ENCODE measurements at regions not wholly inside any gene's neighbourhood (a gene's known extent, or its start where the extent isn't known, plus 50 kb on each side); places are given as distances from the start of the nearest gene placed in this dataset.

DNA sequence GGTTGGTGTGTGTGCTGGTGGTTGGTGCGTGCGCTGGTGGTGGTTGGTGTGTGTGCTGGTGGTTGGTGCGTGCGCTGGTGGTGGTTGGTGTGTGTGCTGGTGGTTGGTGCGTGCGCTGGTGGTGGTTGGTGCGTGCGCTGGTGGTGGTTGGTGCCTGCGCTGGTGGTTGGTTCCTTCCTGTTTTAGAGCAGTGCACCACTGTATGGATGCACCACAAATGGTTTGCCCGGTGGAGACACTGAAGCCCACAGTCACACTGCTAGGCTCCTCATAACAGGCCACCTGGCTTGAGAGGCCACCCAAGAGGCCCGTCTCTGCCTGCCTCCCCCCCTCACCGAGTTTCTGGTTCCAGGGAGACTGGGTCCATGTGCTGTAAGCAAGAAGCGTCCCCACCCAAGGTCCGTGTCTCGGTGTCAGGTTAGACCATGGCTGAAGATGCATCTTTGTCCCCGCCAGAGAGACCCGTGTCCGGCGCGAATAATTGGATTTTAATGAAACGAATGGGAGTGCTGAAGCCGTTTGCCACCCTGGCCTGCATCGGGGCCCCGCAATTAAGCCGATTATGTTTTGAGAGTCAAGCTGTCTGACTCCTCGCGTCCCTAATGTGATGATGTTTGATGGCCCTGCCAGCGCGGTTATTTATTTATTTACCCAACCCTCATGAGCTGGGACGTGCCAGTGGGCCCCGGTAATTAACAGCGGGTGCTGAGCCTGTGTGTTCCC is 161.3 kb upstream of the GSE1 start:
- peak; percentile 85 for DNase-seq

DNA sequence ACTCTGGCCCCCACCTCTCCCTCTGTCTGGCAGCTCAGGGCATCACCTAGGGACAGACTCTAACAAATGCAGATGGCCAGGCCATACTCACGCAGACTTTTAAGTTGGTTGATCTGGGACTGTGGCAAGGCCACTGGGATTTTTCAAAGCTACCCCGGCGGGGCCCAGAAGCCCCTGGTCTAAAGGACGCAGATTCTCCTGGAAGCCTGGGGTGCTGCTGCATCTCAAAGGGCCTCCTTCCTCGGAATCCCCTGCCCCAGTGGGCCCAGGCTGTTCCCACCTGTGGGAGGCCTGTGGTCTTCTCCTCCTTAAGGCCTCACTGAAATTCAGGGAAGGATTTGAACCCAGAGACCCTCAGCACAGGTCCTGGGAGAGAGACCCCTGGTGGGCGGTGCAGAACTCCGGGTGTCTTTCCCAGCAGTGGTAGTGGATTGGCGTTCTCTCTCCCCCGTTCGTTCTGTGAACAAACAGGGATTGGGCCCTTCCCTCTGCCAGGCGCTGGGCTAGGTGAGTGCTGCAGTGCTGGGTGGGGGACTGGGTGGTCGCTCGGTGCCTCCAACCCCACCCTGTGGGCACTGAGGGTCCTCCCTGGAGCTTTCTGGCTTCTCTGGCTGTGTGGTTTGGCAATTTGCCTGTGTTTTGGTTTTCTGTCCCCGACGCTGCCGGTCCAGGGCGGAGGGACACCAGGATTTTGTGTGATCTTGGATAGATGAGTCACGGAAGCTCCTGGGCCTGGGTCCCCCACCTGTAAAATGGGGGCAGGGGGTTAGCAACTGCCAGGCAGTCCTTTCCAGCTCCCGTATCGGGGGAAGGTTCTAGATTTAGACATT is 160.5 kb upstream of the GSE1 start:
- DNase-seq = no peak

DNA sequence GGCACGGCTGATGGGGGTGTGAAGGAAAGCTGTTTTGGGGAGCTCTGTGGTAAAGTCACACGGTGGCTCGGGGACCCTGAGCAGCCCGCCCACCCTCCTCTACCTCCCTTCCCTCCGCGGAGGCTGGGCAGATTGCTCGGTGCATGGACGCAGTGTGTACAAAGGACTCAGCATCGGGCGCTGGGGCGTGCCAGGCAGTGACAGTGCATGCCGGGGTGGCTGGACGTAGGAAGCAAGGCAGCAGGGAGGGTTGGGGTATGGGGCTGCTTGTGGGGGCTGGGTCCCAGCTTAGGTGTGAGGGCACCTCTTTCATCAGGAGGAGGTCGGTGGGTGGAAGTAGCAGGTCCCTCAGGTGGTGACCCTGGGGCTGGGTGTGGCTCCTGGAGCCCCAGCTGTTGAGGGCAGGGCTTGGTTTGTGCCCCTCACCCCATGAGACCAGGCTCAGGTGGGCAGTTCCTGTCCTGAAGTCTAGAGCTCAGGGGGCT is 159.9 kb upstream of the GSE1 start:
- DNase-seq = no peak

DNA sequence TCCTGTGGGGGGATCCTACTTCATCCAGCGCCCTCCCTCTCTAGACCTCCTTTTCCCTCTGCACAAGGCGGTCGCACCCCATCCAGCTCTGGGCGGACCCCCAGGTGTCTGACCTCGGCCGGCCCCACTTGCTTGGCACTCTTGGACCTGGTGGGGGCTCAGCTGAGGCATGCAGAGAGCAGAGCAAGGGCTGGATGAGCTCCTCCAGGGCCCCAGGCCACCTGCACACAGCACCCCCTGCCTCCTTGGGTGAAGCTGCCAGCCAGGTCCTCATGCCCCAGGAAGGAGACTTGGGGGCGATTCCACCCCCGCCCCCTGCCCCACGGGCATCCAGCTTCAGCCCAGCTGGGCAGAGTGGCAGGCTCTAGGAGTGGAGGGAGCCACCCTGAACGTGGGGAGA is 159.4 kb upstream of the GSE1 start:
- DNase-seq = no peak

DNA sequence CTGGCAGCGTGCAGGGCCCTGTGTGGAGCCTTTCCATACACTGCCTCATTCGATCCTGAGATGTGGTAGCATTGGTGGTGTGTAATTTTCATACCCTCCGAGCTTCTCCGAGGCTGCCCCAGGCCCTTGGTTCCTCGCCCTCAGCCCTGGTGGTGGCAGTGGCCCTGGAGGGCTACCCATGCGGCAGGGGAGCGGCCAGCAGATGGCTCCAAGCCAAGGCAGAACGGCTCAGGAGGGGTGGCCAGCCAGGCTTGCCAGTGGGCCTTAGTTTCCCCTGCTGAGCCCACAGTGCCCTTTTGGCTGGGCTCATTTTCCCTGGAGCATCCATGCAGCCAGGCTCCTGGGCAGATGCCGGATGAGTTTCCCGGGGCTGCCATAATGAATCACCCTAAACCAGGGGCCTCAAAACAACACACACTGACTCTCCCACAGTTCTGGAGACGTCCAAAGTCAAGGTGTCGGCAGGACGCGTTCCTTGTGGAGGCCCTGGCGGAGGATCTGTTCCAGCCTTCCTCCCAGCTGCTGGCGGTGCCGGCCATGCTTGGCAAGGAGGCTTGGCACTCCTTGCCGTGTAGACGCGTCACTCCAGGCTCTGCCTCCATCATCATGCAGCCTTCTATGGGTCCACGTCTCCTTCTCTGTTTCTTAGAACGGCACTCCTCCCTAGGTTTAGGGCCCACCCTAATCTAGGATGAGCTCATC is 158.8 kb upstream of the GSE1 start:
- no peak for DNase-seq

DNA sequence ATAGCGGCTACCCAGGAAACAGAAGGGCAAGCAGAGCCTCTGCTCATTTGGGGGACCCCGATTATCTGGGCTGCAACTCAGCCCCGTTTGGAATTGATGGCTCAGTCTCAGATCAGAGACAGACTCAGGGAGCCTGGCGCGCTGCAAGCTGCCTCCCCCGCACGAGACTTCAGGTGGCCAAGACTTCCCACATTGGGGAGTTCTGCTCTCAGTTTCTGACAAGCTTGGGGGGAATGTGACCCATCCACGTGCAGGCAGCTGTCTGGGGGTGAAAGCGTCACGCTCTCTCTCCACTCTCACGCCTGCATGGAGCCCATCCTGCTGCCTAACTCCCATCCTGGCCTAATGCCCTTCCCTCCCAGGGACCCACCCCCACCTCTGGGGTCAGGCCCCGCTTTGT is 157.6 kb upstream of the GSE1 start:
- no peak for DNase-seq

DNA sequence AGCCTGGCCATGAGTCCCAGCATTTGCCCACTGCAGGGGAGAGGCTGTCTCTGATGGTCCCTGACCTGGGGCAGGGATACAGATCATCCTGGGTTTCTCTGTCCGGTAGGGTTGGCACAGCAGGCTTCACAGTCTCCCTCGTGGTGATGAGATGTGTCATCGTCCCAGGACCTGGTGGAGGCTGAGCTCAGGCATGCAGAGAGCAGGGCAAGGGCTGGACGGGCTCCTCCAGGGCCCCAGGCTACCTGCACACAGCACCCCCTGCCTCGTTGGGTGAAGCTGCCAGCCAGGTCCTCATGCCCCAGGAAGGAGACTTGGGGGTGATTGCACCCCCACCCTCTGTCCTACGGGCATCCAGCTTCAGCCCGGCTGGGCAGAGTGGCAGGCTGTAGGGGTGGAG is 155.8 kb upstream of the GSE1 start:
- DNase-seq = no peak

DNA sequence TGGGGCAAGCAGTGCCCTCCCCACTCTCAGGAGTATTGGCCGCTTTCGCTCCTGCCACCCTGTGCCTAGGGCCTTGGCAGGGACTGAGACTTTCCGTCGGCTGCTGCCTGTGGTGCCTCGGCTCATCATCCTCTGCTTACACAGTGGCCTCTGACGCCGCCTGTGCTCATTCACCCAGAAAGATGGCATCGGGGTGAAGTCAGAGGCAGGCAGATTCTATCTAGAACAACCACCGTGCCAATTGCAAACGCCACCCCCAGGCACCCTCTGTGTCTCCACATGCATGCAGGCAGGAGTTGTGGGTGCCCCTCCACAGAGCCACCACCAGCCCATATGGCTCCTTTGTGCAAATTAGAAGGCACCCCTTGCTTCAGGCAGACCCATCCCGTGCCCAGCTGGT is 154.2 kb upstream of the GSE1 start:
- peak; percentile 76 for DNase-seq

DNA sequence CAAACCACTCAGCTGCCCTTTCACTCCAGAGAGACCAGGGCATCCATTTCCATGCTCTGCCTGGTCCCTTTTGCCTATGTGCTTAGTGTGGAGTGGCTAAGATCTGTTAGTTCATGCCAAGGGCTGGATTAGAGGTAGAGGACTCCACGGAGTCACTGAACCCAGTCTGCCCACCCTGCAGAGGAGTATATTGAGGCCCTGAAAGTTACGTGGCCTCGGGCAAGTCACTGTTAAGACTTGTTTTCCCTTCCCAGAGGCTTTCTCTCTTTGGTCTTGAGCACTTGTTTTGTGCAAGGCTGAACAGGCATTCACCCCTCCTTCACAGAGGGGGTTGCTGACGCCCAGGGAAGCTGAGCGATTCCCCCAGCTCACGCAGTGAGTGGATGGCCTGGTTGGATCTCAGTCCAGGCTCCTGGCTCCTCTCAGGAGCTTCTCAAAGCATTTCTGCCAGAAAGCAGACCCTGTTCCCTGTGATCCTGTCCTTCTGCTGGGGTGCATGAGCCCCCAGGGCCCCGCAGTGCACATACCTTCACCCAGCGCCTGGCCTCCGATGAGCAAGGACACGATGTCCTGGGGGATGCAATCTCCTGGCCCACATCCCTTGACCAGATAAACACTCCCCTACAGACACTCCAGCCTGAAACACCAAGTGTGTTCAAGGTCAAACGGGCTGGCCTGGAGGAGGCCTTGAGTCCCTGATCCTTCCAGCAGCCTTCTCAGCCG is 153.4 kb upstream of the GSE1 start:
- DNase-seq = no peak

DNA sequence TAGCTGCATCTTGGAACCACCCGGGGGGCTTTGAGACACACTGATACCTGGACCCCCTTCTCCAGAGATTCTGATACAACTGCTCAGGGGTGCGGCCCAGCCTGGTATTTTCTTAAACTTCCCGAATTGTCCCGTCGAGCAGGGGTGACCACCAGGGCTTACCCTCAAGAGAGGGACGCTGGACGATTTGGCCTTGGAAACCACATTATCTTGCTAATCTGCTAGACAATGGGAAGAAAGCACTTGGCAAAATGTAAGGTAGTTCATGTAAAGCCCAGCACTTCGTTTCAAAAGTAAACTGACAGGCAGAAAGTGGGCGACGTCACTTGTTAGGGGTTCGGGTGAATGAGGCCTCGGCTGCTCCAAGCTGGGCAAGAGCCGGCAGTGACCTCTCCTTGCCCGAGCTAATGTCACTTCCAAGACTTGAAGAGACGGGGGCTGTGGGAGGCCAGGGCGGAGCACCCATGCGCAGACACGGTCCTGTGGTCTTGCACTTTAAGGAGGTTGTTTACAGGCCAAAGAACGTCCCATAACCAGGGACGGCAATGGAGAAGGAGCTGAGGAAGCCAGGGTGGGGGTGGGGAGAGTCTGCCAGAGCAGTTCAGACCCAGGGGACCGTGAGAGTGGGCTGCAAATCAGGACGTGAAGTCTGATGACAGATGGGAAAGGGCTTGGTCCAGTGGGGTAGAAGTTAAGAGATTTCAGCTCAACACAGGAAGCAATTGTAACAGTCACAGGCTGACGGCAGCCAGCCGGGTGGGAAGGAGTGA is 152.7 kb upstream of the GSE1 start:
- DNase-seq = no peak

DNA sequence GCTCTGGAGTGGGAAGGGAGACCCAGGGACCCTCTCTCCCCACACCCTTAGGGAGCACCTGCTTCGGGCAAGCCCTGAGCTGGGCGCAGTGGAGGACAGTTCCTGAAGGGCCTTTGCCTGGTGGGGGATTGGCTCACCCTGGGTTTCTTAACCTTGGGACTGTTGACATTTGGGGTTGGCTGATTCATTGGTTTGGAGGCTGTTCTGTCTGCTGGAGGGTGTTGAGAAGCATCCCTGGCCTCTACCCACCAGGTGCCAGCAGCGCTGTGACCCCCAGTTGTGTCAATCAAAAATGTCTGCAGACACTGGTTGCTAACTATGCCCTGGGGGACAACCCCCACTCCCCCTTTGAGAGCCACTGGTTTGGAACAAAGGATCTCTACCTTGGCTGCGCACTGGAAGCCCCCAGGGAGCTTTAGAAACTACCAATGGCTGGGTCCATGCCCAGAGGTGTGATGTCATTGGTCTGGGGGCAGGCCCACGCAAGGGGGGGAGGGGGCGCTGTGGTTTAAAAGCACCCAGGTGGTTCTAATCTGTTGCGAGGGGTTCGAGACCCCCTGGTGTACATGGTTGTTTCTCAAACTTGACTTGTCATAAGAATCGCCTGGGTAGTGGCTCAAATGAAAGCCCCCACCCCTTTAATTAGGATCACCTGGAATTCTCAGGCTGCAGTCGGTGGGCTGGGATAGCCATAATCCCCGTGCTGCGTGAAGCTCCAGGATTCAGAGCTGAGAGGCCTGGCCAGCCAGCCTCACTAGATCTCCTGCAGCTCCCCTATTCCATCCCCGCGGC is 151.9 kb upstream of the GSE1 start:
- DNase-seq = peak; percentile 97

DNA sequence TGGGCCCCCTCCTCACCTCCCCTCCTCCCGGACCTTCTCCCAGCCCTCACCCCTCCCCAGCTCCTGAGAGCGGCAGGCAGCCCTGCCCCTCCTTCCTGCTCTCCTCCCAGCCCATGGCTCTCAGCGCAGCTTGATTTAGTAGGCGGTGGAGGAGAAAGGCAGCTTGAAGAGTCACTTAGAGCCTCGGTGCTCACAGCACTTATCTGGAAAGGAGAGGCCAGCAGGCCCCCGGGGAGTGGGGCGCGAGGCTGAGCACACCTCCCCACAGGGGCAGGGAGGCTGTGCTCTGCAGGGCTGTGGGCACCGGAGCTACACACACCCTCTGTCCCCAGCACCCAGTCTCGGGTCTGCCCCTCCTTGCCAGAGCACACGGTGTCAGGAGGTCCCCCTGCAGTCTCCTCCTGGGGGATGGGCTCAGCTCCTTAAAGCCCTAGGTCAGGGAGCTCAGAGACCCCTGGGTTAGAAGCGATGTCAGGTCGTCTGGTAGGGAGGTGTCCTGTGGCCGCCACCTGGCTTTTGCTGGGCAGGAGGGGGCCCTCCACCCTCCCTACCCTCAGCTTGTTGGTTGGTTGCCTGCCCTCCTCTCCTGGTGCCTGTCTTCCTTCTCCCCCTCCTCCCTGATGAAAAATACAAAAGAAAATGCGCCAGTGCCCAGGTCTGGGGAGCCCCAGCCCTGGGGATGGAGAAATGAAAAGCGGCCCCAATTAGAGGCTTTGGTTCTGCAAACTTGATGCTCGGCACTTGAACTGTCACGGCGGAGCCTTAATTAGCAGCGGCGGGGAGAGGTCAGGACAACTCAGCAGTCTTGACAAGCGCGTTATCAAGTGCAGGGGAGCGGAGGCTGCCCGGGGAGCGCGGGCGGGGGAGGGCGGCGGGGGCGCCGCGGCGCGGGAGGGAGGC is 151.1 kb upstream of the GSE1 start:
- peak; percentile 94 for DNase-seq

DNA sequence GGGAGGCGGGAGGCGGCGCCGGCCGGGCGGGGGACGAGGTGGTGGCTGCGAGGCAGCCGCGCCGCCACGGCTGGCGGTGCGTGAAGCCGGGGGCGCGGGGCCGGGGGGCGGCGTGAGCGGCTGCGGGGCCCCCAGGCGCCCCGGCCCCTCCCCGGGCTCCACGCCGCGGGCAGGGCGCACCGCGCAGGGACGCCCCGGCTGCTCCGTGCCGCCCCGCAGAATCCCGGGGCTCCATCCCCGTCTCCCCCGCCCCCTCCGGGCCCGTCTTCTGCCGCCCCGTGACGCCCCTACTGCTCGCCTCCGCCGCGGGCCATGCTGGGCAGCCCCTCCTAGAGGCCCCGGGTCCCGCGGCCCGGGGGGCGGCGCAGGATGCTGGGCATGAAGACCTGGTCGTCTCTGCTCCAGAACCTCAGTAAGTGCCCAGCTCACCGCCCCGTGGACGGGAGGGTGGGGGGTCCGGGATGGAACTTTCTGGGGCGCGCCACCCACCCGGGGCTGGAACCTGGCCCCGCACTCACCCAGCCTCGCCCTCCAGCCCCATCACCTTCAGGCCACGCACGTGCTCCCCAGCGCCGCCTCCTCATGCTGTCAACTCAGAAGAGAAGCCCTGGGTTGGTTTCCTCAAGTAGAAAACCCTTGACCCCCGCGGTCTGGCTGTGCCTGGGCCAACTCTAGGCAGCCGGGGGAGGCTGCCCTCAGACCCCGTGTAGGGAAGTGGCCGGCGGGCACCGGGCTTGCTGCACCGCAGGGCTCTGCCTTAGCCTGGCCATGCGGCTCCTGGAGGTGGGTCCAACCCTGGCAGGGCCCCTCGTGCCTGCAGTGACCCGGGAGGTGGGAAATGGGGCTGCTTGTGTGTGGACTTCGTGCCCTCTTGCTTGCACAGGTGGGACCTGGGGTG is 150.2 kb upstream of the GSE1 start:
- no peak for DNase-seq

DNA sequence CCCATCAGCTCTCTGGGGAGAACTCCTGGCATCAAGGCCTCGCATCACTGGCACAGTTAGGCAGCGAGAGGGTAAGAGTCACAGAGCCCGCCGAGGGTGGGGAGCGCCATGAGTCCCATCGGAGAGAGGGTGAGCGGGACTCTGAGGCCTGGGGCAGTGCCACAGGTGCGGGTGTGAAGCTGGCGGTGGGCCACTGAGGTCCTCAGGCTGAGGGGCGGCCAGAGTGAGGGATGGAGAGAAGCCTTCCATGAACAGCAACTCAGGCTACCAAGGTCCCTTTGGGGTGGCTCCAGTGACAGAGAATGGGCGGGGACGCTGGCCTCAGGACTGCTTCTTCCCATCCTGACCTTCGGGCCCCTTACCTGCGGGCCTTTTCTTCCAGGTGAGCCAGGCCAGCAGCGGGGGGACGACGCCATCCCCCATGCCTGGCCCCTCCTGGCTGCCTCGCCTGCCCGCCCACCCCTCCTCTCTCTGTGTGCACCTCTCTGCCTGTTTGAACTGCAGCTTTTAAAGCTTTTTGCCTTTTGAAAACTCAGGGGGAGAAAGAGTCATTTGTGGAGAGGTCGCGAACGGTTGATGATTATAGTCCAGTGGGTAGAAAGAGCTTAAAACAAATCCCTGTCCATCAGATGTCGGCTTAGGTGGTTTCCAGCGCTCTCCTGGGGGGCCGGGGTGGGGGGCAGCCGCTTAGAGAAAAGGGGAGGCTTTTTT is 149.3 kb upstream of the GSE1 start:
- DNase-seq = no peak

DNA sequence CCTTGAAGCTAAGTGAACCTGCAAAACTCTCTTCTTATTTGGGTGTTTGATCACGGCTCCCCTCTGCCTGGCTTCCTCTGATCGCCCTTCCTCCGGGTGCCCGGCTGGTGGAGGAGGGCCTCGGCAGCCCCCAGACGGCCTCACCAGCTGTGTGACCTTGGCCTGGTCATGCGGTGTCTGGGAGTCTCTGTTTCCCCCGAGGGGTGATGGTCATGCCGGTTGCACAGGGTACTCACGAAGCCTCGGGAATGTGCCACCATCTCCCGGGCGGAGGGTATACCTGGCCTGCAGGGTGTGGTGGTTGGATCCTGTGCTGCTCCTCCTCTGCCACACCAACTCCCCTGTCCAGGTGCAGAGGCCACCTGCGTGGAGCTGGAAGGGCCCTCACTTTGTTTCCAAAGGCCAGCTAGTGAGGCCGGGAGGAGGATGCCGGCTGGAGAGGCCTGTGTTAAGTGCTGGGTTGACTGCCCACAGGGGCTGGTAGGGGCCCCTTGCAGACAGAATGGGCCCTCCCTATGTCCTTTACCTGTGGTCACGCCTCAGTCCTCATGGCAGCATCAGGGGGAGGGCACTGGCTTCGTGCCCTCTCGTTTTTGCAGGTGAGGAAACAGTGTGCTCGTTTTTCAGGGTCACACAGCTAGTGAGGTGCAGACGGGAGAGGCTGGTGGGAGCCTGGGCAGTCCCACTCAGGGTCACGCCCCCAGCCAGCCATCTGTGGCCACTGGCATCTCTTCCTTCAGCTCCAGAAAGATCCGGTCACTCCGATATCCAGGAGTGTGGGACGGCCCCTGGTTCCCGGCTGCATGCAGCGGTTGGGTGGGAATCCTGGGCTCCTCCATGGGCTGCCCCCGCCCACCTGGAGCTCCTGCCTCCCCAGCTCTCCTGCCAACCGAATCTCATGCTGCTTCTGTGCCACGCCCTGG is 148.5 kb upstream of the GSE1 start:
- no peak for DNase-seq

DNA sequence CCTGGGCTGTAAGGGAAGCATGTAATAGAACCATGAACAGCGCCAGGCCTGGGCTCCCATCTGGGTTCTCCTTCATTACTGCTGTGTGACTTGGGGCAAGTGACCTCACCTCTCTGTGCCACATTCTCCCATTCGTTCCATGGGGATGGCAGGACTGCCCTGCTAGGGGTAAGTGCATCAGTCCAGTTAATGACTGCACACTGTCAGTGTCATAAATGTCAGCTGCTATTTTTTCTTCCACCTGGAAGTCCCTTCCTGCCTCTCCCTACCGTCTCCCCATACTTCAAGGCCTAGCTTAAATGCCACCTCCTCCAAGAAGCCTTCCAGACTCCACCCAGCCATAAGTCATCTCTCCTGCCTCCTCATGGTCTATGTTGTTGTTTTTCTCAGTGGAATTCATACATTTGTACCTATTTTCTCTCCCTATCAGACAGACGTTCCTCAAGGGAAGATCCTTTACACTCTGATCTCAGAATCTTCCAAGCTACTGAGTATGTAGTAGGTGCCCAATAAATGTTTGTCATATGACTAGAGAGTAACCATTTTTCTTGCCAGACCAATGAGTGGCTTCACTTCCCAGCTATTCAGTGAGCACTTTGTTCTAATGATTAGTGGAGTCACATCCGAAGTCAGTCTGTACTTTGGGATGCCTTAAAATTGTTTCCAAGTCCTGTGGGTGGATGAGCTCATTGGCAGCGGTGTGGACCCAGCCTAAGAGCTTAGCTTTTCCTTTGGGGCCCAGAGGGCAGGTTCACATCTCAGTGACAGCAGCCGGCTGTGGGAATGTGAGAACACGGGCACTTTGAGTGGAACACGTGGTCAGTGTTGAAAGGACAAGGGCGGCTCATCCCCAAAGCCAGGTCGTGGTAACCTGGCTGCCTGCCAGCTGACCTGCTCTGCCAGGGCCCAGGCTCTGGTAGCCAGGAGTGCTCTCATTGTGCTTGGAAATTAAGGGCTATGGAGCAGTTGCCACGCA is 147.5 kb upstream of the GSE1 start:
- DNase-seq = peak; percentile 58

All from NCI-H1092 (cell line).